HG03575 (cell line): ENCODE measurements at regions not wholly inside any gene's neighbourhood (a gene's known extent, or its start where the extent isn't known, plus 50 kb on each side); places are given as distances from the start of the nearest gene placed in this dataset.
A peak's percentile ranks its signal among the peaks of the same experiment; 100 is the strongest.
"Not testable (repeated sequence)": the region's sequence is repeated elsewhere in the genome, so short reads cannot be mapped to it uniquely, and the experiment has no call there.

Experiments used
- ATAC-seq: cut with Tn5 transposase; IDR thresholded peaks from one replicate; pipeline ENCODE4 v1.9.1; 2021; ENCODE audit not compliant: unreplicated experiment, insufficient number of reproducible peaks, low FRiP score; ENCODE audit errors: extremely low read depth

- ATAC-seq, result no peak
These were observed 202.2 kb downstream of the TRIB2 start for GRCh38 chr2:12918835-12919445.

- no peak for ATAC-seq
These were observed 204.6 kb downstream of the TRIB2 start for GRCh38 chr2:12921321-12921720.

DNA sequence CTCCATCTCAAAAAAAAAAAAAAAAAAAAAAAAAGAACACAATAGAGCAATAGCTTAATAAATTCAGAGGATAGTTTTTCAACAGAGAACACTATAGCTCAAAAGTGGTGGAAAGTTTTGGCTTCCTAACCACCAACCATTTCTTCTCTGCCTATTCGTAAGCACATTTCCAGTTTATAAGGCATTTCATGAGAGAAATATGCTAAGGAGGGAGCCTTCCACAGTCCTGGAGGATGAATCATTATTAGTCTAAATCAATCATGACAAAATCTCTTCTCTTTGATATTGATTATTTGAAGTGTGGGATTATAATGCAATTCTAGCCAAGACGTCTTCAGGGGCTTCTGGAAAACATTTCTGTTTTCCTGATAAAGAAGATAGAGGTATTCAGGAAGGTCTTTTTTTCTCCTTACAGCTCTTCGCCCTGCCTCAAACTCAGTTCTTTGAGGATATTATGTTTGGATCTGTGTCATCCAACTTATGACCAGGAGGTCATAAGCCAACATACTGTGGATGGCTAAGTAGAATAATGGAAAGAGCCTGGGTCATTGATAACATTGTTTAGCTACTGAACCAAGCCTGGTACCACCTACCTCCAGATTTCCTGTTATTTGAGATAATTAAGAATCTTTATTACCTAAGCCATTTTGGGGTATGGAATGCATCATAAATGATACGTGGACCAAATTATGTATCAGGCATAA lies 207.3 kb downstream of the TRIB2 start:
- ATAC-seq, result no peak

- ATAC-seq, result not testable (repeated sequence)
These were observed 209.9 kb downstream of the TRIB2 start for GRCh38 chr2:12926641-12927040.

- no peak for ATAC-seq
These were observed 211.6 kb downstream of the TRIB2 start for GRCh38 chr2:12928197-12928774.

DNA sequence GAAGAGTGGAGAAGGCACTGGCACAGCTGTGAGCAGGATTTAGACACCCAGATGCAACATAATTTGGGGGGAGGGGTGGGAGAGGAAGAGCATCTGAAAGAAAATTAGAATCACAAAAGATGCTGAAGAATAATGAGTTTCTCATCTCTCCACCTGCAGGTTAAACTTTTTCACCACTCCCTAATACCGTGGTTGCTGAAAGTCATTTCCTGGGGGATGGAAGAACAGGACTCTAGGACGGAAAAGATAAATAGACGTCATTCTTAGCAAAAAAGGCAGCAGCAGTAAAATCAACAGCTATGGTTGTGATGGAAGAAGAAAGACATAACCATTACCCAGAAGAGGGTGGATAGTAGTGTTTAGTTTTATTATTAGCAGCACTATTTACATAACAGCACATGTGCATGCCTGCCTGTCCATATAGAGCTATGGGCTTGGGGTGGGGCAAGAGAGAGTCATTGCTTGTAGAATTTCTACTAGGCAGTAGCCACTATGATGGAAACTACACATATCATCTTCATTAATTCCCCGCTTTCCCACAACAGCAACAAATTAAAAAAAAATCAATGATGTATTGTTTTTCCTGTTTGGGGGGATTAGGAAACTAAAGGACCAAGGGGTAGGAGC lies 212.2 kb downstream of the TRIB2 start:
- ATAC-seq, result no peak

DNA sequence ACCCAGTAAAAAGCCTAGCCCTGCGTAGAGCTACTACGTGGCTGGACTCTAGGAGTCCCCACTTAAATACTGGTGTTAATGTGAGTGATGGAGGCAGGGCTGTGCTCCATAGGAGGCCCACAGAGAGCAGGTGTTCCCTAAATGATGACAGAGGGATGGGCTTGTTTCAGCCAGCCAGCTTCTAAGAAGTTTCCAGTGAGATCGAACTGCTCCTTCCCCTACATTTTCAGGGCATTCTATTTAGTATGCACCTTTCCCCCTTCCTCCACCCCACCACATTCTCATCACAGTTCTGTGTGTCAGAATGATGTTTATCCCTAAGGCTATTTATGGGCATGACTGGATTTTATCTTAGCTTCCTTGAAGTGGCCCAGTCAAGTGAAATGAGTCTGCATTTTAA lies 213.0 kb downstream of the TRIB2 start:
- no peak for ATAC-seq

- no peak for ATAC-seq
These were observed 213.7 kb downstream of the TRIB2 start for GRCh38 chr2:12930391-12930790.

GRCh38 chr2:12931186-12931844 lies 214.6 kb downstream of the TRIB2 start:
- no peak for ATAC-seq

GRCh38 chr2:12932192-12932591 lies 215.5 kb downstream of the TRIB2 start:
- ATAC-seq, result no peak

DNA sequence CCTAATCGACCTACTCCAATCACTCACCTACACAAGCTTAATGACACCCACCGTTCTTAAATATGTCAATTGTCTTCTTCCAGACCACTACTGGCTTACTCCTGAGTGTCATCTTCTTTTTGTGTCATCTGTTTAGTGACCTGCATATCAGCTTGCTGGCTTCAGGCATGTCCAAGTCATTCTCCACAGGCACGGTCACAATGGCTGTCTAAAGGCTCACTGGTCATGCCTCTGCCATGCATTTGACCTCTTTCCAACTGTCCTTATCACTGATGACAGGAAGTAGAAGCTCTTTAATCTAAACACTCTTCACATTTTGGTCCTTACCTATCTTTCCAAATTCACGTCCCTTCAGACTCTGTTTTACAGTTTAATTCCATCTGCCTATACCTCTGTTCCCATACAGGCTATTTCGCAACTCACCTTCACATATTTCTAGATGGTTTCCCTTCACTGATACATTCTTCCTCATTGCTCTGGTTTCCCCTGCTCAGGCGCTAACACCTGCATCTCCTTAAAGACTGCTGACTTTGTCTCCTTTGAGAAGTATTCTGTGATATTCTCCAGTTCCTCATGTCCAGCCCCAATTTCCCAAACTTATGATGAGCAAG lies 217.5 kb downstream of the TRIB2 start:
- no peak for ATAC-seq

GRCh38 chr2:12935222-12935621 lies 218.5 kb downstream of the TRIB2 start:
- no peak for ATAC-seq

DNA sequence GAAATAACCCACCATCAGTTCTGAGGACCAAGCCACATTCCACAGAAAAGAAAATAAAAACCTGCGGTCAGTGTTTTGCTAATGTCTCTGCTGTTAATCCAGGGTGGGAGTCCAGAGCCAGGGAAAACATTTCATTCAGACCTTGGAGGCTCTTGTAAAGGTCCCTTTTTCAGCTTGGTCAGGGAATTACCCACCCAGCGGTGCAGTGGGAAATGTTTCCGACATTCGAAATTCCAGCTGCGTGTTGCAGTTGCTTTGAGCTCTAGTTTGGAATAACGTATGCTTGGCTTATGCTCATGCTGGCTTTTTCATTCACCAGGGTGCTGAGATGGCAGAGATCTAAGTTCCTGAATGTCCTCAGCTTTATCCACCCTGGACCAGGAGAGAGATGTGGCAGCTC lies 219.1 kb downstream of the TRIB2 start:
- ATAC-seq, result no peak

GRCh38 chr2:12941203-12941602 lies 224.5 kb downstream of the TRIB2 start:
- ATAC-seq, result no peak

DNA sequence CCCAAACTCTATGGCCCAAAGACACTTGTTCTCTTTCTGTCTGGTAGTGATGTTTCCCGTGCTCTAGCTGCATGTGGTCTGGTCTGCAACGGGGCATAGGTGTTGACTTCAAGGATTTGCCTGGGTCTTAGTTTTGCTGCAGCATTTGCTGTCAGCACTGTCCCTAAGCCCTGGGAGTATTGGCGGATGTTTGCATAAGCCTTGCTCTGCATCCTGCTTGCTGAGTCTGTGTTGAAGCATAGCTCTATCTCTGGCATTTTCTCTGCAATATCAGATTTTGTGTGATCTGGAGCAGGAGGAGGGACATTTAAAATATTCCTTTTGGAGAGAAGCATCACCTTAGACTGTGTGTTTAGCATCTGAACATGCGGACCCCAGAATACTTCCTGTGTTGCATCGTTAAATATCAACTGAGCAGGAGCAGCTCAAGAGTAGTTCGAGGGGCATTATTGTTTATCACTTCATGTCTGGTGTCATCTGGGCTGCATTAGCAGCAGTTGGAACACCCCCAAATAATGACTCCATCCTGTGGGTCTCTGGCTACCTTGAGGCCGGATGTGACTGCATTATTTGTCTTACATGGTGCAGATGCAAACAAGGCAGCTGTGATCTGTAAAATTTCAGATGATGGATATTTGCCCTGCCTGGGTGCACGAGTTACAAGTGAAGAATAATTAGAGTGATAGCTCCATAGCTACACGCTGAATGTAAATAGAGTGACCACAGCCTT lies 231.7 kb downstream of the TRIB2 start:
- ATAC-seq, result no peak

DNA sequence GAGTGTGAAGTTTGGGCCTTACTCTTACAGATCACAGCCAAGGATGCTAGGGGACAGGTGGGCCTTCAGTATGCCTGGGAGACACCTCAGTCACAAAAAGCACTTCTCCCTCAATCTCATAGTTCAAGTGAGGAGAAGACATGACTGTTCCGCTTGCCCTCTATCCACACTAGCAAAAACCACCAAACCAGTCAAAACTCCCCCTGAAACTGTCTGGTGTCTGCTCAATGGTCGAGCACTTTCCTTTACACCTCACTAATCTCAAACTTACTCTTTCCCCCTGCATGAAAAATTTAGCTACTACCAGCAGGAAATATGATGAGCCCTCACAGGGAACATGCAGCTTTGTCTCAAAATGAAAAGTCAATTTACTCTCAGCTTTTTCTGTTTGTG lies 232.2 kb downstream of the TRIB2 start:
- ATAC-seq, result peak; percentile 66

- ATAC-seq, result no peak
These were observed 232.7 kb downstream of the TRIB2 start for GRCh38 chr2:12949406-12949805.

- ATAC-seq, result no peak
These were observed 233.4 kb downstream of the TRIB2 start for GRCh38 chr2:12950174-12950573.
